ENCODE measurements at regions not wholly inside any gene's neighbourhood (a gene's known extent, or its start where the extent isn't known, plus 50 kb on each side); places are given as distances from the start of the nearest gene placed in this dataset.
"Not testable (repeated sequence)": the region's sequence is repeated elsewhere in the genome, so short reads cannot be mapped to it uniquely, and the experiment has no call there.

DNA sequence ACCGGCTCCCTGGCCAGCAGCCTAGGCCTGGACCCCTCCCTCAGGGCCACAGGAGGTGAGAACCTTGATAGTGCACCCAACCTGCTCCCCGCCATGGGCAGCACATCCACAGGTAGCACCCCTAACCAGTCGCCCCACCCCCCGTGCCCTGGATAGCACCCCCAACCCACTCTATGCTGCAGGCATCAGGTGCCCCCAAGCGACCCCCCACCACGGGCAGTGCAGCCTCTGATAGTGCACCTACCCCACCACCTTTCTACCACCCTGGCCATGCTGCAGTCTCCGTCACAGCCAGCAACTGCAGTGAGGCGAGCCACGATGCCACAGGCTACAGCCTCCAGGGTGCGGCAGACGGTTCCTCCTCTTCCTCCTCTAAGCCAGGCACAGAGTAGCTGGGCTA is 55.6 kb downstream of the SOWAHC start:
- DNase-seq (ENCODE audit: low read depth) = no peak

DNA sequence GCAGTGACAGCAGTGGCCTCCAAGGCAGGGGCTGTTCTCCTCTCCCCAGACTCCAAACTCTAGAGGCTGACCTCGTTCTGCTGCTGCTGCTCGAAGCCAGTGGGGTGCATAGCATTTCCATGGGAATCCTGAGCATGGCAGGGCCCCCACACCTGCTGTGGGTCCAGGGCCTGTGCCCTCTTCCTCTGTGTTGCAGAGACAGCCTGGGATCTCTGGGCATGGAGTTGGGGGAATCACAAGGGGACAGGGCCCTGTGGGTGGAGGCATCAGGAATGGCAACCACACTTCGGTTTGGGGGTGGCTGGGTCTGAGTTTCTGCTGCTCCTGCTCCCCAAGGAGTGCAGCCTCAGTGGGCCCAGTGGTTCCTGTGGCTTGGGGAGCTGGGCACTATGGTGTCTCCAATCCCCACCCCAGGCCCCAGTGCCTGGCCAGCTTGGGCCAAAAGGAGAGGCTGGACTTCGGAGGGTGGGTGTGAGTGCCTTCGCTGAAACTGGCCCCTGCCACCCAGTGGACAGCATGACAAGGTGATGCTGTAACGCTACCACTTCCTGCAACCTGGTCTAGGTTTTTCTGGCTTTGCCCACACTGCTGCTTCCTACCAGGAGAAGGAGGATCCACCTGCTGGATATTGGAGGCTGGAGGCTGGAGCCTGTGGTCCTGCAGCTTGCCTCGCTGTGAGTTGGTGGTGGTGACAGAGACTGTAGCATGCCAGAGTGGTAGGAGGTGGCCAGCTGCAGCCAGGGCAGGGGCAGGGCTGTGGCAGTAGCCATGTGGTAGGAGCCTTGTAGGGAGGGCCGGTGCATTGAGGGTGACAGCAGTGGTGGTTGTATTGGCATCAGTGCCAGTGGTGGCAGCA is 56.6 kb downstream of the SOWAHC start:
- DNase-seq (ENCODE audit: low read depth) = no peak

DNA sequence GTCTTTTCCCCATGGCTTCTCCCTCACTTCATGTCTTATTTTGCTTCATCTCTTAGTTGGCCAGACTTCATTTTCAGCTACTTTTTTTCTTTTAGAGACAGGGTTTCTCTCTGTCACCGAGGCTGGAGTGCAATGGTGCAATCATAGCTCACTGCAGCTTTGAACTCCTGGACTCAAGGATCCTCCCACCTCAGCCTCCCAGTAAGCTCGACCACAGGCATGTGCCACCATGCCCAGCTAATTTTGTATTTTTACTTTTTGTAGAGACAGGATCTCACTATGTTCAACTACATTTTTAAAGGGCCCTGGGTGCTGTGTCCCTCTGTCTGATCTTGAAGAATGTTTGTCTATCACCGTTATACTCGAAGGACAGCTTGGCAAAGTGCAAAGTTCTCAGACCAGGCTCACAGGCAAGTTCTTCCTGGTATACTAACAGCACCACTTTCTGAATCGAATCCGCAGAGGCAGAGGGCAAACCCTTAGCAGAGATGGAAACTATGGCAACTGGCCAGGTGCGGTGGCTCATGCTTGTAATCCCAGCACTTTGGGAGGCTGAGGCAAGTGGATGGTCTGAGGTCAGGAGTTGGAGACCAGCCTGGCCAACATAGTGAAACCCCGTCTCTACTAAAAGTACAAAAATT is 60.9 kb downstream of the SOWAHC start:
- no peak for DNase-seq (ENCODE audit: low read depth)

DNA sequence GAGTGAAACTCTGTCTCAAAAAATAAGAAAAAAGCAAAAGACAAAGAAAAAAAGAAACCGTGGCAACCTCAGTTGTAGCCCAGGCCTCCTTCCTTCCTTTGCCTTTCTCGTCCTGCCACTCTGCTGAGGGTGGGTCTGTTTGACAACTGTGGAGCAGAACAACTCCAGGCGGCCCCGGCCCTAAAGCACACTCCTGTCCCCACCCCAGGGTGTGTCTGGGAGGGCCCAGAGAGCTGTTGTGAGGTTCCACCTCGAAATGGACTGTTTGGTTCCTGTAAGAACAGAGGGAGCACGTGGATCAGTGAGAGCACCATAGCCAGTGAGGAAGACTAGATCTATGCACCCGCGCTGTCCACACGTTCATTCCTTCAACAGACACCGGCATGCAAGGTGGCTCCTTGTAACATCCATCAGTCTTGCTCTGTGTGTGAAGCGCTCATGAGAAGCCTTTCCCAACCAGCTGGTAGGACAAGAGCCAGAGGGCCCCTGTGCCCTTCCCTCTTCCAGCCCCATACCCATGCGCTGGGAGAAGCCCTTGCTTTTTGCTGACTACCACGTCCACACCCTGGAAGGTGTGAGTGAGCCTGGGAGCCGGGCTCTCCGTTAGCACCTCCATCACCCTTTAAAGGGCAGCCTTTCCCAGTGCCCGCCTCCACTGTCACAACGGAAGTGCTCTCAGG is 61.6 kb downstream of the SOWAHC start:
- no peak for DNase-seq (ENCODE audit: low read depth)

DNA sequence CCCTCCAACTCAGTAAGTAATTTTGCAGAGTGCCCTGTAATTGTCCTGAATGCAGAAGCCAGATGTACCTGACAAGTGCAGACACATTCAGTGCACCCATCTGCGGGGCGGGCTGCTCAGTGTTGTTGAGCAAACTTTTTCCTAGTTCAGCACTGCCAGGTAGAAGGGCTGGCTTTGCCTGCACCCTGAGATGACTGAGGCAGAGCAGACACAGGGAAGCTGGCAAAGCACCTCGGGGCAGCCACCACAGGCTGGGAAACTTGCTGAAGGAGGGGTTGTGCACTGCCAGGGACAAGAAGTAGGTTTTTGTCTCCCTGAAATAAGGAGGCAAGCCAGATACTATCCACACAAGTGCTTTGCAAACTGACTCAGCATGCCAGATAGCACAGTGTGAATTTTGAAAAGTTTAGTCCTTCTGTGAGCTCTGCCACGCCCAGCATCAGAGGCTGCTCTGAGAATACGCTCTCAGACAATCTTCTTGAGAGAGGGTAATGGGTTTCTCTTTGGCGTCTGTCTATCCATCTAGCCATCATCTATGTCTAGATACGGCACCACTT is 62.3 kb downstream of the SOWAHC start:
- no peak for DNase-seq (ENCODE audit: low read depth)

DNA sequence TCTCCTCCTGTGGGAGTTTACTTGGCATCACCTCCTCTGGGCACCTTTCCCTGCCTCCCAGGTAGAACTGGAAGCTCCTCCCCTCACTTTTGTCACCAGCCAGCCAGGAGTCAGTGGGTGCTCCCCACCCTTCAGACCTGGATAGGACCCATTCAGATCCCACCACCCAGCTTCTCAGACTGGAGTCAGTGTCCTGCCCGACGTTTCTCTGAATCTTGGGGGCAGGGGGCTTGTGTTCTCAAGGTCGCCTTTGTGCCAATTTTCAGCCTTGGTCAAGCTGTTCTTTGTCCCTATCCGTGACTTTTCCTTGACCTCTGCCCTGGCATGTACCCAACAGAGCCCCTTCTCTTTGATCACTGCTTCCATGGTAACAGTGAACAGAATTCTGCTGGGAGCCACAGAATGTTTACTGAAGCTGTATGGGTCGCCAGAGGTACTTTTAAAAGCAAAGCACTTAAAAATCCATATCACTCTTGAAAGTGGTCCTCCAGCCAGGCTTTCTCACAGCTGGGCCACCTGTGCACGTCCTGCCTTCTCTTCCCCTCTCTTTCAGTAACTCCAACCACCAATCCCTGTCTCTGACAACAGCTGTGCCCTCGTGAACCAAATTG is 63.1 kb downstream of the SOWAHC start:
- not testable (repeated sequence) for DNase-seq (ENCODE audit: low read depth)

DNA sequence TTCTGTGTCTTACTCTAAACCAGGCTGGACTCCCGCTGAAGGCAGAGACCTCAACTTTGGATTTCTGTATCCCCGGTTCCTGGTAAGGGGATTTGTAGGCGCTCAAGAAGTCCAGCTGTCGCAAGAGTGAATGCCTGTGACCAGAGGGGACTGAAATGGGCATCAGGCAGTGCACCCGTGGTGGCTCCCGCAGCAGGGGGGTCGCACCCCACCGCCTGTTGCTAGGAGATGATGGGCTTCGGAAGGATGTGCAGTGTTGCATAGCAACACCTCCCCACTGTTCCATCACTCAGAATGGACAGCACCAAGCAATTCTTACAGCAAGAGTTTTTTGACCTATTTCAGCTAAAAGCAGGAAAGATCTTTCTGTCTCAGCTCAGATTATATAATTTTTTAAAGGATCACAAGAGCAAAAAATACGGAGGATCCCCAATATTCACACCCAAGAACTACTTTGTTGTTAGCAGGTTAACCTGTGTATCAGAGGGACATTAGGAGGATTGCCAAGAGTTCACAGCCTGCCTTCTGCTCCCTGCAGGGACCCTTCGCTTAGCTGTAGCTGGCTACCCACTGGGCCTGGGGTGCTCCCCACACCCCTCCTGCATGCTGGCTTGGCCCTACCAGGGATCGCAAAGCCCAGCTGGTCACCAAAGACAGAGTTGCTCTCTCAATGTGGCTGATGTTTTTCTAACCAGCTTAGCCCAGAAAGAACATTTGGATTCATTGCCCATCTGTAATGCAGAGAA is 63.8 kb downstream of the SOWAHC start:
- DNase-seq (ENCODE audit: low read depth) = no peak

DNA sequence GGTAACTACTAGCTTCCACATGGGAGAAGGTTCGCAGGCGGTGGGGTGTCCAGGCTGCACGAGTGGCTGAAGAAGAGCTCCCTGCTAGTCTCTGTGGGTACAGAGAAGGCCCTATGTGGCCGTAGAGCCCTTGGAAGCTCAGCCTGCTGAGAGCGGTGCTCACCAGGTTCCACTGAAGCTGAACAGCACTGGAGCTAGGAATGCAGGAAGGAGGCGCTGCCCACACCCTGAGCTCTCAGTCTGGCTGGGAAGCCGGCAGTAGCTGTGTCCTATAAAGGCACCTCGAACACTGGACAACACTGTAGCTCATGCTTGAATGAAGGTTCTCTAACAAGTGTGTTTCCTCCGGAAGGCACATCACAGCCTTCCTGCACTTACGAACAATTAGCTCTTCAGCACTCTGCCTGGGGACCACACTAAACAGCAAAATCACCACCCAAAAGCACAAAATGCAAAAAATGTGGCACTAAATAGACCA is 64.6 kb downstream of the SOWAHC start:
- DNase-seq (ENCODE audit: low read depth) = not testable (repeated sequence)

DNA sequence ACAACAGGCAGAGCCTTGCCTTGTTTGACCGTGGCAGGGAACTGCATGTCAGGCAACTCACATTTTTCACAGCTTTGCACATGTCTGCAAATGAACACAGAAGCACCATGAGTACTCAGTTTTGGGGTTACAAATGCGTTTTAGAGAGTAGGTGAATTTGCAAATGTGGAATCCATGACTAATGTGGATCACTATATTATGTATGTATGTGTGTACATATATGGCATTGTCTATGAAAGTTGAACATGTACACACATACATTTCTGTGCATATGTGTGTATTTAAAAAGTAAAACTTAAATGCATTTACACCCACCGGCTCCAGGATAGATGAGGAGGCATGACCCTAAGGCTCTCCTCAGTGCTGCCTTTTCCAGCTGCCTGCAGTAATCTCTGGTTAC is 65.1 kb downstream of the SOWAHC start:
- no peak for DNase-seq (ENCODE audit: low read depth)

DNA sequence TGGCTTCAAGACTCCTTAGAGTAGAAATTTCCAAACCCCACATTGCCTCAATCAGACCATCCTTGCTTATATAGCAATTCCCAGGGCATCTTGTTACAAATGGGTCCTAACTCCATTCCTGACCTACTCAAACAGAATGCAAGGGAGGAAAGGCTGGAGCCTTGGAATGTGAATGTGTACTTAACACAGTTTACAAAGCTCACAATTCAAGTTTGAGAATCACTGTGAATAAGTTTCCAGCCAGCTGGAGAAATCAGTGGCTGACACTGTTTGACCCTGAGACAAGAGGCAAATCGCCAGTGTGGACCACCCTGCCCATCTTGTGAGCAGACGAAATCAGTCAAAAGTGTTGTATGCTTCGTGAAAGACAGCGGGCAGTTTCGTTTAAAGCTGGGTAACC is 65.5 kb downstream of the SOWAHC start:
- no peak for DNase-seq (ENCODE audit: low read depth)

DNA sequence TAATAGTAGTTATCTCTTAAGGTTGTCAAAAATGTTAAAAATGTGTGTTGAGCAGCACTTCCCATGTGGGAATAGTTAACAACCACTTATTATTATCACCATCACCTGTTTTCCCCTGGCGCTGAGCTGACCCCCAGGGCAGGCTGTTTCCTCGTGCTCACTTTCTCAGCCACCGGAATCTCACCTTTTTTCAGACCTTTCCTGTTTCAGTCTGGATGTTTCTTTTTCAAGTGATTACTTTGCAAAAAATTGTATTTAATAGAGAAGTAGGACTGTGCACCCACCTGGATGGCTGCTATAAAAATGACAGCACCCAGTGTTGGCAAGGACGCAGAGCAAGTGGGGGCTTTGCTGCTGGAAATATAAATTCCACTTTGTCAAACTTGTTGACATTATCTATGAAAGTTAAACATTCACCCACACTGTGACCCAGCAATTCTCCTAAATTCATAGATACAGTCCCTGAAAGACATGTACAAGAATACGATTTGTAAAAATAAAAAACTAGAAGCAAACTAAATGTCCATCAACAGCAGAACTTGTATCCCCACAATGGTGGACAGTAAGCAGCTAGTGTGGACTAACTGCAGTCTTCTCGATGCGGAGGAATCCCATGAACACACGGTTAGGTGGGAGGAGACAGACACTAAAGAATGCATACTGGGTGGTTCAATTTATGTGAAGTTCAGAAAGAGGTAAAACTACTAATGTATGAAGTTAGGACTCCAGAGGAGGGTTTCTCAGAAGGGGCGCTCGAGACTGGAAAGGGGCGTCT is 66.5 kb downstream of the SOWAHC start:
- DNase-seq (ENCODE audit: low read depth) = no peak

DNA sequence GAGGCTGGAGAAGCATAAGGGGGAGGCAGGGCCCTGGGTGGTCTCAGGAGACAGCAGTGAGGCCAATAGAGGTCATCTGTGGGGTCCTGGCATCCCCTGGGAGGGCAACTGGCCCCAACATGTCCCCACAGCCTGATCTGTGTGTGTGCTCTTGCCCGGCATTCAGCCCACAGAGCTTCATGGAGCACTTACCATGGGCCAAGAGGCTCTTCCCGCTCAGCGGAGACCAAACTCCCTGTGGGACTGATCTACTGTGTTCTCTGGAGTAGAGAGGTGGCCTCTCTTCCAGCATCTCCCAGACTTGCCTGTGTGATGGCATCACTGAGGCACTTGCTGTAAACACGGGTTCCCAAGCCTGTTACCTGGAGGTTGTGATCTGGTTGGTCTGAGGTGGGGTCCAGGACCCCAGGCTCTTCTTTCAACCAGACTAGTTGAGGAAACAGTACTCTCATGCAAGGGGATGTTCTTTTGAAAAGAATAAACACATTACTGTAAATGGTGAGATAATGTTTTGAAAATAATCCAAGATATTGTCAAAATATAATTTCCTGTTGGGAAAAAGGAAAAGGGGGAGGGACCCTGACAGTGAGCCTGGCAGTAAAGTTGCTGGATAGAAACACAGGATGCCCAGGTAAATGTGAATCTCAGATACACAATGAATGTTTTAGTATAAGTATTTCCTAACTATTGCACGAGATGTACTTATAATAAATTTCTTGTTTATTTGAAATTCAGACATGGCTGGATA is 67.6 kb downstream of the SOWAHC start:
- no peak for DNase-seq (ENCODE audit: low read depth)

DNA sequence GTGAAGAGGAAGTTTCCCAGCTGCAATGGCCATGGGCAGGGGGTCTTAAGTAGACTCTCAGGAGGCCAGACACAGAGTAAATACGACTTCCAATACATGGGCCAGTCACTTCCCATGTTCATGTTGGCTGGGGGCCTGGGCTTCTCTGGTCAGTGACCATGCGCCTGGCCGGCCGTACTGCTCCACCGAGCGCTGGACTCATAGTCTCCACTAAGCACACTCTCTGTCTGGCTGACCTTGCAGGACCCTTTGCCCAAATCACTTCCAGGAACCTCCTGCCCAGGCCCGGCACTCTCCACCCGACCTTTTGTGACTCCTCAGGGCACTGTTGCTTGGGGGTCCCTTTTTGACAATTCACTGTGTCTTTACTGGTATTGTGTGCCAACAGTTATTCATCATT is 69.3 kb downstream of the SOWAHC start:
- DNase-seq (ENCODE audit: low read depth) = no peak

DNA sequence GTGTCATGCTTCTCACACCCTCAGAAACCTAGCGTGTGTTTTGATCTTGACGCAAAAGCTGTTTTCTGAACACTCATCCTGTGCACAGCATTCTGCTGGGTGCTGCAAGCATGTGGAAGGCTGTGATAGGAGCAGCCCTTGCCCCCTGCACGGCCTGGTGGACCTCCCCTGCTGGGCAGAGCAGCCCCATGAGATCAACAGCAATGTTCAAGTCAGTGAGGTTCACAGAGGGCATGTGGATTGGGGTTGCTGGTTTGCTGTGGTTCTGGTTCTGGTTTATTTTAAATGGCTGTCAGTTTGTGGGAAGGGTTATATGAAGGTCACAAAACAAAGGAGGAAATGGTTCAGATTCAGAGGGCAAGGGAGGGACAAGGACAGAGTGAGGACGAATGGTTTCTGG is 71.3 kb downstream of the SOWAHC start:
- no peak for DNase-seq (ENCODE audit: low read depth)

DNA sequence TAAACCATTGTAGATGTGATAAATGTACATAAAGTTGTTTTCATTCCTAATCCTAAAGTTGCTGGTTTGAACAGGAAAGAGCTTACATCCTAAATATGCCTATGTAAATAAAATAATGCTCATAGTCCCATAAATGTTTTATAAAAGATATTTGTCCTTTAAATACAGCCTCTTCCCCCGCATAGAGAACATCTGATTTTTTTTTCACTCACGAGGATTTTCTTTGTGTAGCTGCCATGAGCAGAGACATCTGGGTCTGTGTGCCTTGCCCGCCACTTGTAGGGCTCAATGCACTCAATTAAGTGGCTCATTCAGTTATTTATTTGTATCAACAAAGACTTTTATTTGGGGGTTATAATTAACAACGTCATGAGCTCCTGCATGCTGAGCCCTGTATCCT is 72.8 kb downstream of the SOWAHC start:
- DNase-seq (ENCODE audit: low read depth) = no peak

DNA sequence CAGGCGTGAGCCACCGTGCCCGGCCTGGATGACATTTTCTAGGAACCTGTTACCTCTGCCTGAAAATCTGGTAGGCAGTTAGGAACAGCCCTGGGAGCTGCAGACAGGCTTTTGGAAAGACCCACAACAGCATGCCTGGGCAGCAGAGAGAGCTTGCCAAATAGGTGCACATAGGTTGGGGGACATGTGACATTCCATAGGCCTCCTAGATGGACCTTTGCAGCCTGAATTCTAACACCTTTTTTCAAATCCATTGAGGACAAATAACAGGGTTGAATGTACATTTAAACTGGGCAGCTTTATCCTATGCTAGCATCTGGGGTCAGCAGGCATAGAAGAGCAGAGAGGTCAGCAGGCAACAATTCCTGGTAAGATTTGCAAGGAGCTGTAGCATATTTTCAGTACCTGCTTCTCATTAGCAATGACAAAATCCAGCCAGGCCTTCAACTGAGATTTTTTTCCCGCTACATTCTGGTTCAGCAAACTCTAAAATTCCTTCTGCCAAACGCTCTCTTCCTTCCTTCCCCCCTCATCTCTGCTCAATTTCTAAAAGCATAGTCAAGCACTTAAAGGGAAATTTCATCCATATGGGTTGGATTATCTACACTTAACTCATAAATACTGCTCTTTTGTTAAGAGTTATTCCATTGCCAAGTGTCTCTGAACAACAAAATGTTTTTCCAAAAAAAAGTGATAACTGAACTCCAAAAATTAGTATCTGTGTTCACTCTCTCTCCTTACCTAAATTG is 75.2 kb downstream of the SOWAHC start:
- DNase-seq (ENCODE audit: low read depth) = no peak

DNA sequence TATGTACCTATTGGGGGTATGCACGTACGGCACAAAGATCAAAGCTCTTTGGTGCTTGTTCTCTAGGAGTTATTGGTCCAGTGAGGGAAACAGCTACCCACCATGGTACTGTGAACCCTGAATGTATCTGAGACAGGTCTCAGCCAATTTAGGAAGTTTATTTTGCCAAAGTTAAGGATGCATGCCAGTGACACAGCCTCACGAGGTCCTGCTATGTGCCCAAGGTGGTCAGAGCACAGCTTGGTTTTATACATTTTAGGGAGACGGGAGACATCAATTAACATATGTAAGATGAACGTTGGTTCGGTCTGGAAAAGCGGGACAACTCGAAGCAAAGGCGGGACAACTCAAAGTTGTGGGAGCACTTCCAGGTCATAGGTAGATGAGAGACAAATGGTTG is 75.8 kb downstream of the SOWAHC start:
- no peak for DNase-seq (ENCODE audit: low read depth)

DNA sequence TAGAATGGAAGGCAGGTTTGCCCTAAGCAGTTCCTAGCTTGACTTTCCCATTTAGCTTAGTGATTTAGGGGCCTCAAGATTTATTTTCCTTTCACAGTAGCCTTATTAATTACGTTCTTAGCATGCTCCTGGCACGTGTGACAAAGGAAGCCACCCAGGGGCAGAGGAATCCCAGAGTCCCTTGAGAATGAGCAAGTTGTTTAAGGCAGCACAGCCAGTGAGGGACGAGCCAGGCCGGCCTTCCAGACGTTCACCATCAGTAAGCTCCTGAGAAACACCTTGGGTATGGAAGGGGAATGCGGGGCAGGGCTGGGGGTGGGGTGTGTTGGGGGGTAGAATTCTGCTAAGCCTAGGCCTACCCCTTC is 76.3 kb downstream of the SOWAHC start:
- no peak for DNase-seq (ENCODE audit: low read depth)

DNA sequence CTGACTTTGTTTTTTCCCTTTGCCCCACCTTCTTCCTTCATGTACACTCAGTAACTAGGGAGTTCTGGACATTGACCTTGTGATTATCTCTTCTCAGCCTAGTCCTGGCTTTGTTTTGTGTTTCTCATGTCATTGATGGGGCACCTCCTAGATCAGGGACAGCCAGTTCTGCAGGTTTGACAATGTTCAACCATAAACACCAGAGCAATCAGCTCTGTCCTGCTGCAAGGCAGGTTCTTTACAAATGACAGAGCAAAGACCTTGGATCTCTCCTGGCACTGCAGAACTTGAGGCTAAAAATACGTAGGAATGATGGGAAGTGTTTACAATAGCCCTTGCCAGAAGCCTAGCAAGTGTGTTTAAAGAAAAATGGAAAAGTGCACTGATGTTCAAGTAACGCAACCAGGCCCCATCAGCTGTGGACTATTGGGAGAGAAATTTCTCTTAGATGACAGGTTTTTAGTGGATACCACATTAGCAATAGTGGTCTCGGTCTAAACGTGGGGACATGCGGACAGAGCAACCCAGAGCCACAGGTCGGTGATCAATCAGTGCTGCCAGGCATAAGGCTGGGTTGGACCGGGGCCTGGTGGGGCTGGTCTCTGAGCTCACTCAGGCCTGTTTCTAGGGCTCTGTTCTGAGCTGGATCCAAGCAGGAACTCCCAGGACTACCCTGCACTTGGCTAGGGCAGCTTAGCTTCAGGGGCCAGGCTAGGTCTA is 76.8 kb downstream of the SOWAHC start:
- no peak for DNase-seq (ENCODE audit: low read depth)

All from HS-27A (cell line).